Natural killer cell treated with Interleukin-12 subunit alpha and Interleukin-12 subunit beta and Interleukin-15 and Interleukin-18, amount 100 ng/mL, for 72 hours (primary cell): ENCODE measurements at regions not wholly inside any gene's neighbourhood (a gene's known extent, or its start where the extent isn't known, plus 50 kb on each side); places are given as distances from the start of the nearest gene placed in this dataset.
A peak's percentile ranks its signal among the peaks of the same experiment; 100 is the strongest.

Experiments
- ATAC-seq, 2 donors: fragments of 150-1000 bp; cut with Tn5 transposase in 1 of 2; sonication (Bioruptor Pico), chemical (Tn5 transposase) in 1 of 2; 2 replicates each; pipeline ENCODE4 v1.10.0; 2021
- DNase-seq: peaks from one replicate; pipeline ENCODE4 v3.0.0; 2022; ENCODE audit warnings: low spot score
- H3K27ac Mint-ChIP-seq, 2 donors: 1 replicate in 1 of 2; 2 replicates in 1 of 2; pipeline ENCODE4 v1.8.0; 2022; ENCODE audit warnings: mixed read lengths in 2 of 2, mild to moderate bottlenecking in 1 of 2, moderate library complexity in 1 of 2
- H3K27me3 Mint-ChIP-seq, 2 donors: 1 replicate in 1 of 2; 2 replicates in 1 of 2; pipeline ENCODE4 v1.8.0; 2022; ENCODE audit warnings: mixed read lengths in 2 of 2
- H3K36me3 Mint-ChIP-seq: one replicate; pipeline ENCODE4 v1.8.0; 2022; ENCODE audit warnings: mixed read lengths
- H3K4me1 Mint-ChIP-seq, 2 donors: 1 replicate in 1 of 2; 2 replicates in 1 of 2; pipeline ENCODE4 v1.8.0; 2022; ENCODE audit warnings: low read depth in 2 of 2, mixed read lengths in 2 of 2, mild to moderate bottlenecking in 1 of 2
- H3K4me3 Mint-ChIP-seq: one replicate; pipeline ENCODE4 v1.8.0; 2022; ENCODE audit warnings: mixed read lengths
- H3K9me3 Mint-ChIP-seq: 2 replicates; pipeline ENCODE4 v1.8.0; 2022; ENCODE audit warnings: mixed read lengths

- ATAC-seq, result no peak
- no peaks in the 10 kb centered on the region for H3K36me3 Mint-ChIP-seq
- no peak for DNase-seq
- H3K4me3 Mint-ChIP-seq, result no peak overlapping the region
- no peaks in the 10 kb centered on the region for H3K9me3 Mint-ChIP-seq
- H3K4me1 Mint-ChIP-seq, result peaks cover 7 to 9% of the 10 kb centered on the region in 2 donors
- H3K27ac Mint-ChIP-seq, result no peak overlapping the region
- H3K27me3 Mint-ChIP-seq, result peaks cover 0 to 5% of the 10 kb centered on the region in 2 donors
These were observed 53.1 kb downstream of the ATXN3L start for GRCh38 chrX:13266641-13267345.

- peaks cover 7 to 9% of the 10 kb centered on the region in 2 donors for H3K4me1 Mint-ChIP-seq
- ATAC-seq (no peak), DNase-seq (no peak)
- no peak overlapping the region for H3K4me3 Mint-ChIP-seq
- no peaks in the 10 kb centered on the region for H3K9me3 Mint-ChIP-seq
- no peaks in the 10 kb centered on the region for H3K36me3 Mint-ChIP-seq
- H3K27ac Mint-ChIP-seq, result no peak overlapping the region
- peaks cover 0 to 6% of the 10 kb centered on the region in 2 donors for H3K27me3 Mint-ChIP-seq
These were observed 54.2 kb downstream of the ATXN3L start for GRCh38 chrX:13265549-13266132.

- no peak for ATAC-seq
- no peaks in the 10 kb centered on the region for H3K36me3 Mint-ChIP-seq
- no peak overlapping the region for H3K4me3 Mint-ChIP-seq
- no peaks in the 10 kb centered on the region for H3K9me3 Mint-ChIP-seq
- DNase-seq, result no peak
- H3K27ac Mint-ChIP-seq, result no peak overlapping the region
- peaks cover 0 to 10% of the 10 kb centered on the region in 2 donors for H3K27me3 Mint-ChIP-seq
- H3K4me1 Mint-ChIP-seq, result peaks cover 9 to 11% of the 10 kb centered on the region in 2 donors
These were observed 54.7 kb downstream of the ATXN3L start for GRCh38 chrX:13265111-13265510.

GRCh38 chrX:13263560-13264251, 56.1 kb downstream of the ATXN3L start:
- ATAC-seq (no peak), DNase-seq (no peak)
- Mint-ChIP-seq H3K27me3 (peaks cover 0 to 10% of the 10 kb centered on the region in 2 donors), H3K4me1 (peaks cover 9 to 11% of the 10 kb centered on the region in 2 donors), H3K9me3 (no peaks in the 10 kb centered on the region), H3K36me3 (no peaks in the 10 kb centered on the region), H3K27ac (peak overlapping the region; percentile 14 to 60), H3K4me3 (peak overlapping the region; percentile 50)

- DNase-seq, result no peak
- Mint-ChIP-seq H3K4me3 (no peak overlapping the region), H3K4me1 (peaks cover 19 to 21% of the 10 kb centered on the region in 2 donors), H3K27me3 (peaks cover 0 to 11% of the 10 kb centered on the region in 2 donors), H3K9me3 (no peaks in the 10 kb centered on the region), H3K27ac (no peak overlapping the region), H3K36me3 (no peaks in the 10 kb centered on the region)
- ATAC-seq, result no peak
These were observed 58.5 kb downstream of the ATXN3L start for GRCh38 chrX:13261348-13261747.

- no peak overlapping the region for H3K4me3 Mint-ChIP-seq
- ATAC-seq (no peak), DNase-seq (no peak)
- peaks cover 5% of the 10 kb centered on the region for H3K9me3 Mint-ChIP-seq
- peak overlapping the region in 1 of 2 donors; percentile 72 for H3K27ac Mint-ChIP-seq
- H3K36me3 Mint-ChIP-seq, result peaks cover 6% of the 10 kb centered on the region
- peaks cover 25 to 27% of the 10 kb centered on the region in 2 donors for H3K4me1 Mint-ChIP-seq
- peaks cover 0 to 17% of the 10 kb centered on the region in 2 donors for H3K27me3 Mint-ChIP-seq
These were observed 59.3 kb downstream of the ATXN3L start for GRCh38 chrX:13260598-13260997.

GRCh38 chrX:13258725-13259124, 61.1 kb downstream of the ATXN3L start:
- Mint-ChIP-seq H3K27ac (peak overlapping the region in 1 of 2 donors; percentile 84), H3K4me1 (peaks cover 41 to 42% of the 10 kb centered on the region in 2 donors), H3K4me3 (no peak overlapping the region), H3K36me3 (peaks cover 6% of the 10 kb centered on the region), H3K27me3 (peaks cover 0 to 17% of the 10 kb centered on the region in 2 donors), H3K9me3 (peaks cover 5% of the 10 kb centered on the region)
- ATAC-seq, result no peak
- no peak for DNase-seq

GRCh38 chrX:13258052-13258444, 61.8 kb downstream of the ATXN3L start:
- peak overlapping the region in 1 of 2 donors; percentile 81 for H3K27ac Mint-ChIP-seq
- peak; percentile 63 for DNase-seq
- H3K4me3 Mint-ChIP-seq, result no peak overlapping the region
- peaks cover 6% of the 10 kb centered on the region for H3K36me3 Mint-ChIP-seq
- H3K9me3 Mint-ChIP-seq, result peaks cover 5% of the 10 kb centered on the region
- peak; percentile 31 to 77 for ATAC-seq
- H3K4me1 Mint-ChIP-seq, result peaks cover 41 to 42% of the 10 kb centered on the region in 2 donors
- H3K27me3 Mint-ChIP-seq, result peaks cover 0 to 15% of the 10 kb centered on the region in 2 donors

- Mint-ChIP-seq H3K4me3 (peak overlapping the region; percentile 58), H3K9me3 (peaks cover 5% of the 10 kb centered on the region), H3K27ac (peak overlapping the region; percentile 75 to 81), H3K27me3 (peaks cover 0 to 15% of the 10 kb centered on the region in 2 donors), H3K36me3 (peaks cover 6% of the 10 kb centered on the region), H3K4me1 (peaks cover 40 to 42% of the 10 kb centered on the region in 2 donors)
- peak; percentile 62 to 66 for ATAC-seq
- DNase-seq, result peak; percentile 65
These were observed 62.4 kb downstream of the ATXN3L start for GRCh38 chrX:13257223-13258051.

GRCh38 chrX:13256603-13257002, 63.2 kb downstream of the ATXN3L start:
- peaks cover 5% of the 10 kb centered on the region for H3K9me3 Mint-ChIP-seq
- peaks cover 40 to 46% of the 10 kb centered on the region in 2 donors for H3K4me1 Mint-ChIP-seq
- ATAC-seq (no peak), DNase-seq (no peak)
- H3K36me3 Mint-ChIP-seq, result peaks cover 6% of the 10 kb centered on the region
- peak overlapping the region; percentile 75 to 81 for H3K27ac Mint-ChIP-seq
- H3K27me3 Mint-ChIP-seq, result peaks cover 0 to 22% of the 10 kb centered on the region in 2 donors
- peak overlapping the region; percentile 80 for H3K4me3 Mint-ChIP-seq

- Mint-ChIP-seq H3K4me3 (peak overlapping the region; percentile 53), H3K9me3 (peaks cover 5% of the 10 kb centered on the region), H3K36me3 (peaks cover 6% of the 10 kb centered on the region), H3K27ac (peak overlapping the region; percentile 75 to 81), H3K27me3 (peaks cover 0 to 18% of the 10 kb centered on the region in 2 donors), H3K4me1 (peaks cover 40 to 47% of the 10 kb centered on the region in 2 donors)
- ATAC-seq (peak; percentile 48 to 71), DNase-seq (no peak)
These were observed 65.0 kb downstream of the ATXN3L start for GRCh38 chrX:13254870-13255269.

- peak; percentile 61 for DNase-seq
- peaks cover 5% of the 10 kb centered on the region for H3K9me3 Mint-ChIP-seq
- H3K4me1 Mint-ChIP-seq, result peaks cover 40 to 50% of the 10 kb centered on the region in 2 donors
- peaks cover 0 to 22% of the 10 kb centered on the region in 2 donors for H3K27me3 Mint-ChIP-seq
- ATAC-seq, result peak; percentile 61 to 72
- peak overlapping the region; percentile 75 to 81 for H3K27ac Mint-ChIP-seq
- peaks cover 6% of the 10 kb centered on the region for H3K36me3 Mint-ChIP-seq
- peak overlapping the region; percentile 53 for H3K4me3 Mint-ChIP-seq
These were observed 65.6 kb downstream of the ATXN3L start for GRCh38 chrX:13254076-13254785.

- peaks cover 0 to 22% of the 10 kb centered on the region in 2 donors for H3K27me3 Mint-ChIP-seq
- peaks cover 6% of the 10 kb centered on the region for H3K36me3 Mint-ChIP-seq
- no peak overlapping the region for H3K27ac Mint-ChIP-seq
- H3K4me1 Mint-ChIP-seq, result peaks cover 40 to 50% of the 10 kb centered on the region in 2 donors
- peaks cover 5% of the 10 kb centered on the region for H3K9me3 Mint-ChIP-seq
- no peak overlapping the region for H3K4me3 Mint-ChIP-seq
- DNase-seq (no peak), ATAC-seq (no peak)
These were observed 66.6 kb downstream of the ATXN3L start for GRCh38 chrX:13253223-13253622.
